ENCODE measurements at regions not wholly inside any gene's neighbourhood (a gene's known extent, or its start where the extent isn't known, plus 50 kb on each side); places are given as distances from the start of the nearest gene placed in this dataset.

DNA sequence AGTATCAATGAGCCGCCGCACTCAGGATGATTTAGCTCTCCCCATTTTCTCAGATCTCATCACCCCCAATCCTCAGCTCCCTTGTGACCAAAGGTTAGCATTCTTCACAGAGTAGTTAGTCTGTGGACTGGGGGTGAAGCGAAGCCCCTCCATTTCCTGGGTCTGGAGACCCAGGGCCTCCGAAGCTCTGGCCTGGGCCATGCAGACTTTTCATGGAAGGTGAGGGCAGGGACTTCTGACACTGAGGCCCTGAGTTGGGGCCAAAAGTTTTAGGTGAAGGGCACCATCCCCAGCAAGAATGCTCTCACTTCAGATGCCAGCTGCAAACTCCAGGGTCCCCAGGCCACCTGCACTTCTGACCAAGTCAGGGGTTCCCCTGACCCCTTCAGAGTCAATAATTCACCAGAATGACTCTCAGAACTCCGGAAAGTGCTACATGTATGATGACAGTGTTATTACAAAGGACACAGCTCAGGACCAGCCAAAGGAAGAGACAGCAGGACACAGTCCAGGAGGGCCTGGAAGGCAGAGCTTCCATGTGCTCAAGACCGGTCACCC is 65.7 kb upstream of the DUSP22 start:
- no peak for TF ChIP-seq ZNF785 (tag by site-specific recombination; IDR thresholded peaks at IDR 0.05)
- TF ChIP-seq, protein P1, sequence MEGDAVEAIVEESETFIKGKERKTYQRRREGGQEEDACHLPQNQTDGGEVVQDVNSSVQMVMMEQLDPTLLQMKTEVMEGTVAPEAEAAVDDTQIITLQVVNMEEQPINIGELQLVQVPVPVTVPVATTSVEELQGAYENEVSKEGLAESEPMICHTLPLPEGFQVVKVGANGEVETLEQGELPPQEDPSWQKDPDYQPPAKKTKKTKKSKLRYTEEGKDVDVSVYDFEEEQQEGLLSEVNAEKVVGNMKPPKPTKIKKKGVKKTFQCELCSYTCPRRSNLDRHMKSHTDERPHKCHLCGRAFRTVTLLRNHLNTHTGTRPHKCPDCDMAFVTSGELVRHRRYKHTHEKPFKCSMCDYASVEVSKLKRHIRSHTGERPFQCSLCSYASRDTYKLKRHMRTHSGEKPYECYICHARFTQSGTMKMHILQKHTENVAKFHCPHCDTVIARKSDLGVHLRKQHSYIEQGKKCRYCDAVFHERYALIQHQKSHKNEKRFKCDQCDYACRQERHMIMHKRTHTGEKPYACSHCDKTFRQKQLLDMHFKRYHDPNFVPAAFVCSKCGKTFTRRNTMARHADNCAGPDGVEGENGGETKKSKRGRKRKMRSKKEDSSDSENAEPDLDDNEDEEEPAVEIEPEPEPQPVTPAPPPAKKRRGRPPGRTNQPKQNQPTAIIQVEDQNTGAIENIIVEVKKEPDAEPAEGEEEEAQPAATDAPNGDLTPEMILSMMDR (tag by site-specific recombination; IDR thresholded peaks at IDR 0.05), result no peak
- TF ChIP-seq, protein P2, sequence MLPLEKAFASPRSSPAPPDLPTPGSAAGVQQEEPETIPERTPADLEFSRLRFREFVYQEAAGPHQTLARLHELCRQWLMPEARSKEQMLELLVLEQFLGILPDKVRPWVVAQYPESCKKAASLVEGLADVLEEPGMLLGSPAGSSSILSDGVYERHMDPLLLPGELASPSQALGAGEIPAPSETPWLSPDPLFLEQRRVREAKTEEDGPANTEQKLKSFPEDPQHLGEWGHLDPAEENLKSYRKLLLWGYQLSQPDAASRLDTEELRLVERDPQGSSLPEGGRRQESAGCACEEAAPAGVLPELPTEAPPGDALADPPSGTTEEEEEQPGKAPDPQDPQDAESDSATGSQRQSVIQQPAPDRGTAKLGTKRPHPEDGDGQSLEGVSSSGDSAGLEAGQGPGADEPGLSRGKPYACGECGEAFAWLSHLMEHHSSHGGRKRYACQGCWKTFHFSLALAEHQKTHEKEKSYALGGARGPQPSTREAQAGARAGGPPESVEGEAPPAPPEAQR (tag by site-specific recombination; IDR thresholded peaks at IDR 0.05), result no peak
- no peak for TF ChIP-seq ZBTB8A (tag by site-specific recombination; IDR thresholded peaks at IDR 0.05)
- TF ChIP-seq, protein P3, sequence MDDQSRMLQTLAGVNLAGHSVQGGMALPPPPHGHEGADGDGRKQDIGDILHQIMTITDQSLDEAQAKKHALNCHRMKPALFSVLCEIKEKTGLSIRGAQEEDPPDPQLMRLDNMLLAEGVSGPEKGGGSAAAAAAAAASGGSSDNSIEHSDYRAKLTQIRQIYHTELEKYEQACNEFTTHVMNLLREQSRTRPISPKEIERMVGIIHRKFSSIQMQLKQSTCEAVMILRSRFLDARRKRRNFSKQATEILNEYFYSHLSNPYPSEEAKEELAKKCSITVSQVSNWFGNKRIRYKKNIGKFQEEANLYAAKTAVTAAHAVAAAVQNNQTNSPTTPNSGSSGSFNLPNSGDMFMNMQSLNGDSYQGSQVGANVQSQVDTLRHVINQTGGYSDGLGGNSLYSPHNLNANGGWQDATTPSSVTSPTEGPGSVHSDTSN (CRISPR knock-in tag; IDR thresholded peaks at IDR 0.05), result no peak
- TF ChIP-seq, protein P4, sequence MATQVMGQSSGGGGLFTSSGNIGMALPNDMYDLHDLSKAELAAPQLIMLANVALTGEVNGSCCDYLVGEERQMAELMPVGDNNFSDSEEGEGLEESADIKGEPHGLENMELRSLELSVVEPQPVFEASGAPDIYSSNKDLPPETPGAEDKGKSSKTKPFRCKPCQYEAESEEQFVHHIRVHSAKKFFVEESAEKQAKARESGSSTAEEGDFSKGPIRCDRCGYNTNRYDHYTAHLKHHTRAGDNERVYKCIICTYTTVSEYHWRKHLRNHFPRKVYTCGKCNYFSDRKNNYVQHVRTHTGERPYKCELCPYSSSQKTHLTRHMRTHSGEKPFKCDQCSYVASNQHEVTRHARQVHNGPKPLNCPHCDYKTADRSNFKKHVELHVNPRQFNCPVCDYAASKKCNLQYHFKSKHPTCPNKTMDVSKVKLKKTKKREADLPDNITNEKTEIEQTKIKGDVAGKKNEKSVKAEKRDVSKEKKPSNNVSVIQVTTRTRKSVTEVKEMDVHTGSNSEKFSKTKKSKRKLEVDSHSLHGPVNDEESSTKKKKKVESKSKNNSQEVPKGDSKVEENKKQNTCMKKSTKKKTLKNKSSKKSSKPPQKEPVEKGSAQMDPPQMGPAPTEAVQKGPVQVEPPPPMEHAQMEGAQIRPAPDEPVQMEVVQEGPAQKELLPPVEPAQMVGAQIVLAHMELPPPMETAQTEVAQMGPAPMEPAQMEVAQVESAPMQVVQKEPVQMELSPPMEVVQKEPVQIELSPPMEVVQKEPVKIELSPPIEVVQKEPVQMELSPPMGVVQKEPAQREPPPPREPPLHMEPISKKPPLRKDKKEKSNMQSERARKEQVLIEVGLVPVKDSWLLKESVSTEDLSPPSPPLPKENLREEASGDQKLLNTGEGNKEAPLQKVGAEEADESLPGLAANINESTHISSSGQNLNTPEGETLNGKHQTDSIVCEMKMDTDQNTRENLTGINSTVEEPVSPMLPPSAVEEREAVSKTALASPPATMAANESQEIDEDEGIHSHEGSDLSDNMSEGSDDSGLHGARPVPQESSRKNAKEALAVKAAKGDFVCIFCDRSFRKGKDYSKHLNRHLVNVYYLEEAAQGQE (tag by site-specific recombination; IDR thresholded peaks at IDR 0.05), result no peak
- no peak for TF ChIP-seq FEZF1 (tag by site-specific recombination; IDR thresholded peaks at IDR 0.05)
- TF ChIP-seq, protein P5, sequence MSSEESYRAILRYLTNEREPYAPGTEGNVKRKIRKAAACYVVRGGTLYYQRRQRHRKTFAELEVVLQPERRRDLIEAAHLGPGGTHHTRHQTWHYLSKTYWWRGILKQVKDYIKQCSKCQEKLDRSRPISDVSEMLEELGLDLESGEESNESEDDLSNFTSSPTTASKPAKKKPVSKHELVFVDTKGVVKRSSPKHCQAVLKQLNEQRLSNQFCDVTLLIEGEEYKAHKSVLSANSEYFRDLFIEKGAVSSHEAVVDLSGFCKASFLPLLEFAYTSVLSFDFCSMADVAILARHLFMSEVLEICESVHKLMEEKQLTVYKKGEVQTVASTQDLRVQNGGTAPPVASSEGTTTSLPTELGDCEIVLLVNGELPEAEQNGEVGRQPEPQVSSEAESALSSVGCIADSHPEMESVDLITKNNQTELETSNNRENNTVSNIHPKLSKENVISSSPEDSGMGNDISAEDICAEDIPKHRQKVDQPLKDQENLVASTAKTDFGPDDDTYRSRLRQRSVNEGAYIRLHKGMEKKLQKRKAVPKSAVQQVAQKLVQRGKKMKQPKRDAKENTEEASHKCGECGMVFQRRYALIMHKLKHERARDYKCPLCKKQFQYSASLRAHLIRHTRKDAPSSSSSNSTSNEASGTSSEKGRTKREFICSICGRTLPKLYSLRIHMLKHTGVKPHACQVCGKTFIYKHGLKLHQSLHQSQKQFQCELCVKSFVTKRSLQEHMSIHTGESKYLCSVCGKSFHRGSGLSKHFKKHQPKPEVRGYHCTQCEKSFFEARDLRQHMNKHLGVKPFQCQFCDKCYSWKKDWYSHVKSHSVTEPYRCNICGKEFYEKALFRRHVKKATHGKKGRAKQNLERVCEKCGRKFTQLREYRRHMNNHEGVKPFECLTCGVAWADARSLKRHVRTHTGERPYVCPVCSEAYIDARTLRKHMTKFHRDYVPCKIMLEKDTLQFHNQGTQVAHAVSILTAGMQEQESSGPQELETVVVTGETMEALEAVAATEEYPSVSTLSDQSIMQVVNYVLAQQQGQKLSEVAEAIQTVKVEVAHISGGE (tag by site-specific recombination; conservative IDR thresholded peaks at IDR 0.05; ENCODE audit: low read depth), result no peak
- no peak for TF ChIP-seq ZBTB7A (tag by site-specific recombination; IDR thresholded peaks at IDR 0.05; ENCODE audit: low read depth)
- TF ChIP-seq ZFP37 (tag by site-specific recombination; IDR thresholded peaks at IDR 0.05), result no peak
- TF ChIP-seq ZNF610 (tag by site-specific recombination; IDR thresholded peaks at IDR 0.05; ENCODE audit: borderline replicate concordance), result no peak
- TF ChIP-seq GLI4 (tag by site-specific recombination; IDR thresholded peaks at IDR 0.05), result no peak
- no peak for TF ChIP-seq SETDB1 (IDR thresholded peaks at IDR 0.05; ENCODE audit: insufficient read length, low read length)

Measured in HEK293 (cell line).